ENCODE measurements at regions not wholly inside any gene's neighbourhood (a gene's known extent, or its start where the extent isn't known, plus 50 kb on each side); places are given as distances from the start of the nearest gene placed in this dataset.

GRCh38 chr12:59194794-59195193, 274.5 kb upstream of the LRIG3 start:
- TF ChIP-seq CTCF (conservative IDR thresholded peaks at IDR 0.05), result no peak; the same call in 1 of the 2 replicates
- no peak for TF ChIP-seq ZFX (IDR thresholded peaks at IDR 0.05)
